ENCODE measurements at regions not wholly inside any gene's neighbourhood (a gene's known extent, or its start where the extent isn't known, plus 50 kb on each side); places are given as distances from the start of the nearest gene placed in this dataset.

DNA sequence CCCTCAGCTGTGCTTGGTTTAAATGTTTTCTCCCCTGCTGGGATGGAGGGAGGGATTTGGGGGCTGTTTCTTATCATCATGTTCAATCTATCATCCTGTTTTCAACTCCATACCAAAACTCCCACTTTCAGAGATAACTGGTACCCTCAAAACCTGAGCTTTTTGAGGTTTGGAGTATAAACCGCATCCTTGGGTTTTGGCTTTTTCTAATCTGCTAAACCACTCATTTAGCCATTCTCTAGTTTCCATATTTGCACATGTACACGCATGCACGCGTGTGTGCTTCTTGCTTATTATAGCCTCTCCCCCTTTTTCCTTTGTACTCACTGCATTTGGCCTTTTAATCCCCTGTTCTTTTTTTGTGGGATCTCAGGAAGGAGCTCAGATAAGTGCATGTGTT, 116.7 kb upstream of the TEX13D start:
- Histone ChIP-seq H3K27me3 (peaks cover 0 to 4% (median 0%) of the 10 kb centered on the region in 9 donors), H3K9me3 (no peaks in the 10 kb centered on the region), H3K27ac (no peak overlapping the region), H3K4me1 (peaks cover 0 to 33% (median 0%) of the 10 kb centered on the region in 12 donors), H3K36me3 (no peaks in the 10 kb centered on the region), H3K4me3 (no peak overlapping the region)
- intact Hi-C loops (cut with DNase I), result loop anchor here in 4 of 10 donors (10.0 kb wide), 1 partner anchor 169 kb away; no protein-coding TSS in a partner anchor
- TF ChIP-seq POLR2A (IDR thresholded peaks at IDR 0.05), result no peak
- TF ChIP-seq, protein P1, sequence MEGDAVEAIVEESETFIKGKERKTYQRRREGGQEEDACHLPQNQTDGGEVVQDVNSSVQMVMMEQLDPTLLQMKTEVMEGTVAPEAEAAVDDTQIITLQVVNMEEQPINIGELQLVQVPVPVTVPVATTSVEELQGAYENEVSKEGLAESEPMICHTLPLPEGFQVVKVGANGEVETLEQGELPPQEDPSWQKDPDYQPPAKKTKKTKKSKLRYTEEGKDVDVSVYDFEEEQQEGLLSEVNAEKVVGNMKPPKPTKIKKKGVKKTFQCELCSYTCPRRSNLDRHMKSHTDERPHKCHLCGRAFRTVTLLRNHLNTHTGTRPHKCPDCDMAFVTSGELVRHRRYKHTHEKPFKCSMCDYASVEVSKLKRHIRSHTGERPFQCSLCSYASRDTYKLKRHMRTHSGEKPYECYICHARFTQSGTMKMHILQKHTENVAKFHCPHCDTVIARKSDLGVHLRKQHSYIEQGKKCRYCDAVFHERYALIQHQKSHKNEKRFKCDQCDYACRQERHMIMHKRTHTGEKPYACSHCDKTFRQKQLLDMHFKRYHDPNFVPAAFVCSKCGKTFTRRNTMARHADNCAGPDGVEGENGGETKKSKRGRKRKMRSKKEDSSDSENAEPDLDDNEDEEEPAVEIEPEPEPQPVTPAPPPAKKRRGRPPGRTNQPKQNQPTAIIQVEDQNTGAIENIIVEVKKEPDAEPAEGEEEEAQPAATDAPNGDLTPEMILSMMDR (IDR thresholded peaks at IDR 0.05), result no peak
- 79 to 94% (median 83%) methylated on average over 4 of the region's 4 CpGs for WGBS, 4 donors
- ATAC-seq, result no peak
- no peak for DNase-seq

- 48 to 80% (median 61%) methylated on average over 8 of the region's 8 CpGs for WGBS, 4 donors
- intact Hi-C loops (cut with DNase I), result loop anchor here in 4 of 10 donors (10.0 kb wide), 1 partner anchor 168 kb away; no protein-coding TSS in a partner anchor
- peaks cover 0 to 4% (median 0%) of the 10 kb centered on the region in 9 donors for H3K27me3 ChIP-seq
- peak overlapping the region in 4 of 12 donors; percentile 9 to 78 (median 51) for H3K27ac ChIP-seq
- DNase-seq (no peak), ATAC-seq (no peak)
- TF ChIP-seq, protein P1 (IDR thresholded peaks at IDR 0.05), result no peak
- TF ChIP-seq POLR2A (IDR thresholded peaks at IDR 0.05), result no peak
- no peaks in the 10 kb centered on the region for H3K36me3 ChIP-seq
- peaks cover 0 to 33% (median 0%) of the 10 kb centered on the region in 12 donors for H3K4me1 ChIP-seq
- no peak overlapping the region for H3K4me3 ChIP-seq
- no peaks in the 10 kb centered on the region for H3K9me3 ChIP-seq
Measured at GRCh38 chrX:124216396-124217115, 115.9 kb upstream of the TEX13D start.

- ATAC-seq, result peak in 3 of 4 donors; percentile 68 to 76 (median 71)
- H3K27ac ChIP-seq, result peak overlapping the region in 8 of 12 donors; percentile 6 to 78 (median 41)
- H3K36me3 ChIP-seq, result no peaks in the 10 kb centered on the region
- H3K9me3 ChIP-seq, result no peaks in the 10 kb centered on the region
- intact Hi-C loops (cut with DNase I), result loop anchor here in 4 of 10 donors (10.0 kb wide), 1 partner anchor 167 kb away; no protein-coding TSS in a partner anchor
- peaks cover 0 to 33% (median 0%) of the 10 kb centered on the region in 12 donors for H3K4me1 ChIP-seq
- peaks cover 0 to 4% (median 0%) of the 10 kb centered on the region in 9 donors for H3K27me3 ChIP-seq
- no peak for TF ChIP-seq POLR2A (IDR thresholded peaks at IDR 0.05)
- TF ChIP-seq, protein P1 (IDR thresholded peaks at IDR 0.05), result no peak
- peak in 4 of 5 donors; percentile 14 to 38 (median 24) for DNase-seq
- H3K4me3 ChIP-seq, result no peak overlapping the region
- WGBS, 4 donors, result 46 to 60% (median 53%) methylated on average over 10 of the region's 10 CpGs
Measured at GRCh38 chrX:124217304-124218251, 114.9 kb upstream of the TEX13D start.

All from heart left ventricle (tissue), 16 donors.